ENCODE measurements at regions not wholly inside any gene's neighbourhood (a gene's known extent, or its start where the extent isn't known, plus 50 kb on each side); places are given as distances from the start of the nearest gene placed in this dataset.
A peak's percentile ranks its signal among the peaks of the same experiment; 100 is the strongest.

DNA sequence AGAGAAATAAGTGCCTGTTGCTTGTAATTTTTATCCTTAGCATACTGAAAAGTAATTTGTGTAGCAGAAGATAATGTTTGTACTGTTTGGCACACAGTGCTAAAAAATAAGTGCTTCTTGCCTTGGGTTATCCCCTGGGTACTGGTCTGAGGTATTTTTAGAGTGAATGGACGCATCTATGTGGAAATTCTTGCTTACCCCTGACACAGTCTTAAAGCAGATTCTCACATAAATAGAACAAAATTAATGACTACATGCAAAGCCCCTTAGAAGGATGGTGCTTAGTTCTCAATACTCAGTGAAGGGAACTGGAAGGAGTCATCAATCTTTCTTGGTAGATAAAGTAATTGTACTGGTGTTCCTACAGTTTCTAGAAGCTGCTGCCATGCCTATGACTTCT is 548.6 kb downstream of the ARL4A start:
- BruUV-seq (replicated peaks) = no TSS peak
- TF ChIP-seq, protein P1, sequence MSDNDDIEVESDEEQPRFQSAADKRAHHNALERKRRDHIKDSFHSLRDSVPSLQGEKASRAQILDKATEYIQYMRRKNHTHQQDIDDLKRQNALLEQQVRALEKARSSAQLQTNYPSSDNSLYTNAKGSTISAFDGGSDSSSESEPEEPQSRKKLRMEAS (IDR thresholded peaks at IDR 0.05; ENCODE audit: insufficient read depth, insufficient read length) = no peak
- TF ChIP-seq CTCF (IDR thresholded peaks at IDR 0.05; ENCODE audit: extremely low read depth in 1 of 2, insufficient read depth in 1 of 2, low read depth in 1 of 2, low read length in 2 of 2) = no peak
- TF ChIP-seq MYC (IDR thresholded peaks at IDR 0.05; ENCODE audit: low read depth, low read length) = no peak
- TF ChIP-seq POLR2AphosphoS5 (IDR thresholded peaks at IDR 0.05; ENCODE audit: insufficient read depth, low read depth, low read length) = no peak
- TF ChIP-seq JUN (IDR thresholded peaks at IDR 0.05; ENCODE audit: borderline replicate concordance, insufficient read depth, insufficient read length, low read depth) = no peak
- no peak for TF ChIP-seq GATA2 (IDR thresholded peaks at IDR 0.05; ENCODE audit: insufficient read depth, insufficient read length, low read depth, low read length)
- TF ChIP-seq POLR2A (IDR thresholded peaks at IDR 0.05; ENCODE audit: low read depth, low read length) = no peak
- no peak for TF ChIP-seq EZH2 (IDR thresholded peaks at IDR 0.05; ENCODE audit: borderline replicate concordance, low read depth, low read length, severe bottlenecking)
- no peak for TF ChIP-seq FOS (IDR thresholded peaks at IDR 0.05; ENCODE audit: borderline replicate concordance, insufficient read depth, low read length)
- no peak for FAIRE-seq

More for the DNA sequence above, 548.6 kb downstream of the ARL4A start:
- Histone ChIP-seq H3K4me2 (ENCODE audit: insufficient read depth, low read length) (no peak overlapping the region), H2AFZ (ENCODE audit: low read depth, low read length) (peak overlapping the region; percentile 16), H3K9ac (replicated peaks; ENCODE audit: extremely low read depth, insufficient read depth, low read length) (no peak overlapping the region), H3K9me1 (replicated peaks; ENCODE audit: control insufficient read depth, extremely low read depth, insufficient read depth, low read length) (no peaks in the 10 kb centered on the region), H3K27ac (ENCODE audit: insufficient read depth, low read depth, low read length) (no peak overlapping the region), H3K27me3 (ENCODE audit: control insufficient read depth in 2 of 2, insufficient read depth in 2 of 2, low read length in 2 of 2) (no peaks in the 10 kb centered on the region), H4K20me1 (replicated peaks; ENCODE audit: control insufficient read depth, extremely low read depth, insufficient read depth, low read length) (no peaks in the 10 kb centered on the region), H3K4me1 (ENCODE audit: control insufficient read depth, extremely low read depth, insufficient read depth, low read length) (no peaks in the 10 kb centered on the region), H3K36me3 (ENCODE audit: control insufficient read depth in 2 of 2, extremely low read depth in 1 of 2, insufficient read depth in 2 of 2, low read length in 2 of 2) (no peaks in the 10 kb centered on the region), H3K9me3 (replicated peaks; ENCODE audit: control insufficient read depth, insufficient read depth, low read length) (no peaks in the 10 kb centered on the region), H3K79me2 (ENCODE audit: control insufficient read depth, insufficient read depth, low read length) (no peaks in the 10 kb centered on the region), H3K4me3 (replicated peaks in 1 of 3; ENCODE audit: insufficient read depth in 1 of 3, low read depth in 1 of 3, low read length in 3 of 3) (no peak overlapping the region)
- DNase-seq (ENCODE audit: low read depth, low spot score) = no peak
- POLR2A ChIA-PET = no interaction called here
- intact Hi-C loops (cut with micrococcal nuclease) (no loop called here), dilution Hi-C loops (cut with MboI; ENCODE audit: extremely low pct_ligation_motif_present, low sequenced_read_pairs) (no loop called here)
- CTCF ChIA-PET = no interaction called here

Measured in endothelial cell of umbilical vein (primary cell).